Daoy (cell line): ENCODE measurements at regions not wholly inside any gene's neighbourhood (a gene's known extent, or its start where the extent isn't known, plus 50 kb on each side); places are given as distances from the start of the nearest gene placed in this dataset.

ENCODE experiments used
- DNase-seq: peaks from one replicate; pipeline ENCODE4 v3.0.0-alpha.2; 2015; ENCODE audit warnings: low read depth

DNA sequence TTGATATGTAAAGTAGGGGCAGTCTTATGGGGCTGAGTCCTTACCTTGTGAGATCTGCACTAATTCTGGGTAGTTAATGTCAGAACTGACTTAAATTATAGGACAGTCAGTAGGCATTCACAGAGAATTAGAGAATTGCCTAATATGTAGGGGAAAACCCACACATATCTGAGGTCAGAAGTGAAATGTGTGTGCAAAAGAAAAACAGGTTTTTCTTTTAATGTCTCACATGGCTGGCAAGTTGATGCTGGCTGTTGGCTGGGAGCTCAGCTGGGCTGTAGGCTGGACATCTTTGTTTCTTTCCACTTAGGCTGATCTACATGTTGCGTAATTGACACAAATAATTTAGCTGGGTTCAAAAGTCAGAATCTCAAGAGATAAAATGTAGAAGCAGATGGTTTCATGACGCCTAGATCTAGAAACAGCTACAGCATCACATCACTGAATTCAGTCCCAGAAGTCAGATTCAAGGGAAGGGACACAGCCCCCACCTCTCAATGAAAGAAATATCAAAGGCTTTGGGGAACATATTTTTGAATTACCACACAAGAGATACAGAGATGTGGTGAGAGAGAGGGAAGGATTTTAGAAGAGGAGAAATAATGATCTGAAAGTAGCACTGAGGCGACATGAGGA lies 98.9 kb downstream of the TNFSF18 start:
- peak; percentile 15 for DNase-seq

- DNase-seq = no peak
Observed at GRCh38 chr1:172952516-172952915, 98.2 kb downstream of the TNFSF18 start.

DNA sequence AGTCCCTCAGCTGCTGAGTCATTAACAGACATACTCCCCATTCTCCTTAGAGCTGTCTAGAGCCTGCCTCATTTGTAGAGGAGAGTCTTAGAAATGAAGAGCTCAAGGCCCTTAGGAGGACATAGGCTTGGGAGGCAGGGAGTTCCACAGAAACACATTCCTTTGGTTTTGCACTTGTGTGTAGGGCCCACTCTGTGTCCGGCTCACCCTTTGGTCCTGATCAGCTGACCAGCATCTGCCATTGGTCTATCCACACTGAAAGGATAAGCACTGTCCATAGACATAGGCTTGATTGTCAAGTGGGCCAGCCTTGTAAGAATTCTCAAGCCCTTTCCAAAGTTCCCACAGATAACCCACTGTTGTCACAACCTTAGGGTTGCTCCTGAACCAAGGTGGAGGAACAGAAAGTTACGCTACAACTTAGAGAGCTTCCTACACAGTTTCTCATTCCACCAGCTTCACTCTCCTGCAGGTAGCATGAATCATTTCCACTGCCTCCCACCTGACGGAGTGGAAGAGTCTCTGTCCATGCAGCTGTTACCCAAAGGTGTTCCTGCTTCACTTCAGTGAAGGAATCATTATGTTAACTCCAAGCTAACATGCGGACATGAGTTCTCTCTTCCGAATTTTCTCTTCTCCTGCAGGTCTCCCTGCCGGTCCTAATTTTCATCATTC lies 96.1 kb downstream of the TNFSF18 start:
- DNase-seq = no peak

GRCh38 chr1:172955161-172955815 lies 95.5 kb downstream of the TNFSF18 start:
- DNase-seq = peak; percentile 26

DNA sequence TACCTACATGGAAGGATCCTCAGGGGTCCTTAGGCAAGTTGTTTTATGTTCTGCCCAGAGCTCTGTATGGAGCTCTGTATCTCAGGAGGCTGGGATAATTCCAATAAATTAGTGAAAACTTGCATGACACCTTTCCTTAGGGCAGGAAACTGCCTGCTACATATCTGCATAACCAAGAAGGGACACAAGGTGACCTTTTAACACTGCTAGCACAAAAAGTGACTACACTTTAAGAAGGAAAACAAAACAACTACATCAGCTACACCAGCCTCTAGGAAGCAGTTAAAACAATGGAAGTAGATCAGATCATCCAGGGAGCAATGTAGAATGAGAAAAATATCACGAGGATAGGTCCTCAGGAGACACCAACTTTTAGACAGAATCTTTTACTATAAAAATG lies 93.9 kb downstream of the TNFSF18 start:
- DNase-seq = no peak

DNA sequence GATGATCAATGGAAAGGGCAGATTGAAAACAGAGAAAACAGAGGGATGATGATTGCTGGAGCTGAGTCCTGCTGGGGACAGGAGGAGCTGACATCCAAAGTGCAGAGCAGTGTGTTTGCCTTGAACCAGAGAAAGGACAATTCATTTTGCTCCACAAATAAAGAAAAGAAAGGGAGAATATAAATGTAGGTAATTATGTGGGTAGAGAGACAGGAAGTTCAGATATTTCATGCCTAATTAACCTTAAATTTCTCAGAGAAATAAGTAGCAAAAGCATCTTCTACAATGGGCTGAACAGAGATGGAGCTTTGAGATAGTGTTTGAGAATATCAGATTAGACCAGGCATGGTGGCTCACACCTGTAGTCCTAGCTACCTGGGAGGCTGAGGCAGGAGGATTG lies 93.2 kb downstream of the TNFSF18 start:
- no peak for DNase-seq

DNA sequence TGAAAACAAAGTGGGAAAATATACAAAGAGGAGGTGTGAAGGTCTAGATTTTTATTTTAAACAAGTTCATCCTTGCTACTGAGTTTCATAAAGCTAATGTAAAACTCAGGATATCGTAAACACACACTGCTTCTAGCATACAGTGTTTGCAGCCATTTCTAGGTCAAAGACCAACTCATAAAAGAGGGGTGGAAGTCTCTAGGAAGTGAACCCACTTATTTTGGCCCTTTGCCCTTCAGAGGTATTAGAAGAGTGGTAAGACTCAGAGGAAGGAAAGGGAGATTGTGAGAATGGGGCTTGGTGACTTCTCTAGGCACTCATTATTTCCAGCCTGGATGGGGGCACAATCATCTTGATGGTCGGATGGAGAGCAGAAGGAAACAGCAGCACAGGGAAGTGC lies 91.2 kb downstream of the TNFSF18 start:
- no peak for DNase-seq

DNA sequence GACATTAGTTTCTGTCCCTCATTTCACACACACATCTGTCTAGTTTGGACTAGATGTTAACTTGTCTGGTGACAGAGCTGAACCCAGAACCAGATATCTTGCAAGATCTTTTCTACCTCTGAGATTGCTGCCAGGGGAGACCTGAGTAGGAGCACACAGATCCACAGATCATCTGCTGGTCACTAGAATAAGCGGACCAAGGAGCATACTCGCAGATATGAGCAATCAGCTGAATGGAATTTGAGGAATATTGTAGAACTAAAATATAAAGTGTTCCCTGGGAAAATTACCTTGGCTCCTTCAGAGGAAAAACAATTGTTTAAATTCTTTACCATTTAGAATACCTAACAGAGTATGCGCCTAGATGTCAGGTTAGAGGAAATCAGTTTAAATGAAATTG lies 90.7 kb downstream of the TNFSF18 start:
- no peak for DNase-seq

- DNase-seq = no peak
Observed at GRCh38 chr1:172960454-172961208, 90.1 kb downstream of the TNFSF18 start.

DNA sequence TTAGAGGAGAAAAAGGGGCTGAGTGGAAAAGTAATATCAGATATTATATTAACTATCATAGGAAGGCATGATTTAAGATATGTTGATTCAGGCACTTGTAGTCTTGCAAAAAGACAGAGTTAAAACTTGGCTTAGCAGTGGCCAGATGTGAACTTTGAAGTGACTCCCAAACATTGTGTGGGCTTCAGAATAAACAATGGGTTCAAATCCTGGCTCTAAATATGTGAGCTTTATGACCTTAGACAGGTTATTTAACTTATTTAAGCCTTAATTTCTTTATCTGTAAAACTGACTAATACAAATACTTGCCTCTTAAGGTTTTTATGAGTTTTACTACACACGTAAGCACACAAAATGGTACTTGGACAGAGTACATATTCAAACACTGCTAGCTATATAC lies 85.9 kb downstream of the TNFSF18 start:
- no peak for DNase-seq

DNA sequence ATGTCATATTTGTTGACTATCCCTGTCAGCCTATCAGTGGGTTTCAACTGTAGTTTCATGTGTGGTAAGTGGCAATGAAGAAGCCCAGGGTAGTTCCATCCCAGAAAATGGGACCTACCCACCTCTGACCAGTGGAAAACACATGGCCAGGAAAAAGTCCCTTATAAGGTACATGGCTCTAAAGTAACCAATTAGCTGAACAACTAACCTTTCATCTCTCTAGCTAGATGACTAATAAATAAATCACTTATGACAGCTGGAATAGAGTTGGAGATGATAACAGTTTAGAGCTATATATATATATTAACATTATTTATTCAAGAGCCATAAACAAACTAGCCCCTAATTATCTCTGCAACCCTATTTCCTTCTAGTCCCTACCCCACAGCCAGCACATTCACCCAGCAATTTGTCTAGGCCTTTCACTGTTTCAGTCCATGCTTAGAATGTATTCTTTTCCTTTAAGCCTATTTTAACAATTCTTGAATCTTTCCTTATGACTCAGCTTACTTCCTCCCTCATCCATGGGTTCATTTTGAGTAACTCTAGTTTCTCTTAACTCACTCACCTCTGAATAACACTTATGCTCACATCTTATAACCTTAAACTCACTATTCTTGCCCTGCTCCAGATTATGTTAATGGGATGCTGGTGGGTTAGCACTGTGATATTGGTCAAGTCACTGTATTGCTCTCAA lies 83.7 kb downstream of the TNFSF18 start:
- DNase-seq = no peak

- DNase-seq = no peak
Observed at GRCh38 chr1:172967936-172968335, 82.8 kb downstream of the TNFSF18 start.

GRCh38 chr1:172969611-172970010 lies 81.1 kb downstream of the TNFSF18 start:
- peak; percentile 30 for DNase-seq

- peak; percentile 71 for DNase-seq
Observed at GRCh38 chr1:172970186-172970585, 80.6 kb downstream of the TNFSF18 start.

DNA sequence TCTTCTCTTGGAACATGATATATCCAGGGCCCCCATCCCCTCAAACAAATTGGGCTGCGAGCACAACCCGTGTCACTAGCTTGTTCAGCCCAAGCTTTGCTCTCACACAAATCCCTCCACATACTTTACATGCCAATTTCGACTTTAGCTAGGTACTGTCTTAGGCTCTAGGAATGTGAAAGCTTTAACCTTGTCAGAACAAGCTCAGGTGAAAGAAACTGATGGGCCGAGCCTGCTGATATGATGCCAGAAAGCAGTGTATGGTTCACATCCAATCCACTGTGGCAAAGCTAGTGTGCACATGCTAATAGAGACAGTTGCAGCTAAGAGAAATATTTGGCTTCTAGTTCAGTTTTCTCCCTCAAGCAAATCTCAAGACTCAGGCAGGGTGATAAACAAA lies 79.5 kb downstream of the TNFSF18 start:
- no peak for DNase-seq

DNA sequence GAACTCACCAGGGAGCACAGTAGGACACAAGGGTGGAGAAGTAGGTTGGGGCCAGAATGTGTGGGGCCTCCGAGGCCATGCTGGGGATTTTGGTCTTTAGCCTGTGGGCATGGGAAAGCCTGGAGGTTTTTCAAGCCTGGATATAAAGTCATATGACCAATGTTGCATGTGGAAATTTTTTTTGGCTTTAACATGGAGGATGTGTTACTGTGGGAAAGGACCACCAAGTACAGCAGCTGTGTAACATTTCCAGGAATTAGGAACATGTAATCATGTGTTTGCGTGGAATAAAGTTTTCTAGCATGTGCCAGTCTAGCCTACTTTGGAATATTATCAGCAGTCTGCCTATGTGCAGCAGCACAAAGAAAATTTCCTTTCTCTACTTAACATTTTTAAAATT lies 78.5 kb downstream of the TNFSF18 start:
- no peak for DNase-seq

DNA sequence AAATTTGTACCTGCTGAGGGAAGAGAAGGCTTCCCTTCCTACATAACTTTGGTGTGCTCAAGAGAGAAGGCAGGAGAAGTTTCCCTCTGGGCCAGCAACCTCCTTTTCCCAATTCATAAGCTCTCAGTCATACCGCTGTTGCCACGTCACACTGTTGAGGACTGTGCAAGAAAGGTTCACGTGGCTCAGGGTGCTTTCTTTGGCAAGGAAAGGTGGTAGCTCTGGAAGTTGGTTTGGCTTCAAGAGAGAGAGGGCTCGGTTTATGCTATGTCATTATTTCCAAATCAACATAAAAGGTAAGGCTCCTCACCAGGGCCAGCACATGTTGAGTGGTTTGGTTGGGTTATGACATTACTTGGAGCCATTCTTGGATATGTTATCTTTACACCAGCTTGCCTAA lies 77.3 kb downstream of the TNFSF18 start:
- peak; percentile 82 for DNase-seq

GRCh38 chr1:172976222-172977041 lies 74.3 kb downstream of the TNFSF18 start:
- DNase-seq = peak; percentile 87

GRCh38 chr1:172977296-172978017 lies 73.3 kb downstream of the TNFSF18 start:
- DNase-seq = no peak

DNA sequence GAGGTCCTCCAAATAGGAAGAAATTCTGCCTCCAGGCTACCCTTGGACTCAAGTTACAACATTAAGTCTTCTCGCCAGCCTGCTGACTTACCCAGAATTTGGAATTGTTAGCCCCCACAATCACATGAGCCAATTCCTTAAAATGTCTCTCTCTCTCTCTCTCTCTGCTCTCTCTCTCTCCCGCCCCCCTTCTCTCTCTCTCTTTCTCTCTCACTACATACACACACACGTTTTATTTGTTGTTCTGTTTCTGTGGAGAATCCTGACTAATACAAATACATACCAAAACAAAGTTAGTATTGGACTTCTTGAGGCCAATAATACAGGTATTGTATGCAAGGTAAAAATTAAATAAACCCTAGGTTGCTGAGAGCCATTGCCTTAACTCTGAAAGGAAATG lies 72.1 kb downstream of the TNFSF18 start:
- no peak for DNase-seq
